ENCODE measurements at regions not wholly inside any gene's neighbourhood (a gene's known extent, or its start where the extent isn't known, plus 50 kb on each side); places are given as distances from the start of the nearest gene placed in this dataset.

GRCh38 chr6:156046268-156046665, 590.6 kb upstream of the NOX3 start:
- TF ChIP-seq CTCF (IDR thresholded peaks at IDR 0.05) (no peak), POLR2A (IDR thresholded peaks at IDR 0.05) (no peak)
